NCI-H2171 (cell line): ENCODE measurements at regions not wholly inside any gene's neighbourhood (a gene's known extent, or its start where the extent isn't known, plus 50 kb on each side); places are given as distances from the start of the nearest gene placed in this dataset.
"Not testable (repeated sequence)": the region's sequence is repeated elsewhere in the genome, so short reads cannot be mapped to it uniquely, and the experiment has no call there.

Experiments
- DNase-seq: peaks from one replicate; lab custom pipeline; 2025; lab: John Stamatoyannopoulos, UW

- DNase-seq: not testable (repeated sequence)
Measured at GRCh38 chr4:3961091-3961672, 195.0 kb downstream of the ADRA2C start.

- not testable (repeated sequence) for DNase-seq
Measured at GRCh38 chr4:3964572-3965278, 198.5 kb downstream of the ADRA2C start.

- not testable (repeated sequence) for DNase-seq
Measured at GRCh38 chr4:3967204-3967603, 201.0 kb downstream of the ADRA2C start.

- not testable (repeated sequence) for DNase-seq
Measured at GRCh38 chr4:3972626-3973025, 206.4 kb downstream of the ADRA2C start.

GRCh38 chr4:3973581-3974200 is 207.5 kb downstream of the ADRA2C start:
- DNase-seq: not testable (repeated sequence)

- not testable (repeated sequence) for DNase-seq
Measured at GRCh38 chr4:3983518-3984125, 217.4 kb downstream of the ADRA2C start.

- not testable (repeated sequence) for DNase-seq
Measured at GRCh38 chr4:3984796-3985195, 218.6 kb downstream of the ADRA2C start.

- DNase-seq: not testable (repeated sequence)
Measured at GRCh38 chr4:3986412-3986811, 220.2 kb downstream of the ADRA2C start.

- not testable (repeated sequence) for DNase-seq
Measured at GRCh38 chr4:3997386-3997785, 229.3 kb downstream of the OTOP1 start.

- DNase-seq: not testable (repeated sequence)
Measured at GRCh38 chr4:4004036-4004435, 222.7 kb downstream of the OTOP1 start.

- DNase-seq: not testable (repeated sequence)
Measured at GRCh38 chr4:4004702-4005101, 222.0 kb downstream of the OTOP1 start.

- not testable (repeated sequence) for DNase-seq
Measured at GRCh38 chr4:4006356-4006755, 220.4 kb downstream of the OTOP1 start.

GRCh38 chr4:4019071-4019470 is 207.7 kb downstream of the OTOP1 start:
- DNase-seq: not testable (repeated sequence)

GRCh38 chr4:4021161-4021560 is 205.6 kb downstream of the OTOP1 start:
- not testable (repeated sequence) for DNase-seq

- not testable (repeated sequence) for DNase-seq
Measured at GRCh38 chr4:4026708-4027107, 200.0 kb downstream of the OTOP1 start.

- DNase-seq: not testable (repeated sequence)
Measured at GRCh38 chr4:4028752-4029151, 198.0 kb downstream of the OTOP1 start.

- not testable (repeated sequence) for DNase-seq
Measured at GRCh38 chr4:4030509-4030908, 196.2 kb downstream of the OTOP1 start.

- DNase-seq: not testable (repeated sequence)
Measured at GRCh38 chr4:4031446-4032135, 195.1 kb downstream of the OTOP1 start.

GRCh38 chr4:4032364-4032763 is 194.4 kb downstream of the OTOP1 start:
- DNase-seq: not testable (repeated sequence)

GRCh38 chr4:4032801-4033605 is 193.7 kb downstream of the OTOP1 start:
- not testable (repeated sequence) for DNase-seq
